Esophagus muscularis mucosa (tissue), 4 donors: ENCODE measurements at regions not wholly inside any gene's neighbourhood (a gene's known extent, or its start where the extent isn't known, plus 50 kb on each side); places are given as distances from the start of the nearest gene placed in this dataset.

Experiments
- DNase-seq: peaks from one replicate; pipeline ENCODE4 v3.0.0-alpha.2; 2017; ENCODE audit errors: extremely low spot score
- H3K27ac ChIP-seq, 4 donors: fragments of 200-600 bp; sonication (generic); replicated peaks in 1 of 4; 1 replicate in 3 of 4; 2 replicates in 1 of 4; pipeline ENCODE4 v1.5.1; 2016 to 2019; ENCODE audit warnings: mild to moderate bottlenecking in 1 of 4
- H3K27me3 ChIP-seq, 4 donors: fragments of 200-600 bp; sonication (generic); one replicate each; pipeline versions ENCODE4 v1.5.1 to v1.6.0; 2016 to 2019
- H3K36me3 ChIP-seq, 4 donors: fragments of 200-600 bp; sonication (generic); one replicate each; pipeline ENCODE4 v1.5.1; 2016 to 2019
- H3K4me1 ChIP-seq, 4 donors: fragments of 200-600 bp; sonication (generic); one replicate each; pipeline ENCODE4 v1.5.1; 2016 to 2019
- H3K4me3 ChIP-seq, 4 donors: fragments of 200-600 bp; sonication (generic); 1 replicate in 2 of 4; 2 replicates in 2 of 4; pipeline ENCODE4 v1.5.1; 2016 to 2019; ENCODE audit warnings: mild to moderate bottlenecking in 4 of 4, moderate library complexity in 1 of 4
- H3K9me3 ChIP-seq, 4 donors: fragments of 200-600 bp; sonication (generic); 1 replicate in 3 of 4; 2 replicates in 1 of 4; pipeline ENCODE4 v1.5.1; 2016 to 2019
- EP300 ChIP-seq: sonication (generic); formaldehyde crosslinking; IDR thresholded peaks from one replicate; pipeline ENCODE4 v1.6.1; 2017; ENCODE audit warnings: antibody characterized with exemption
- POLR2A ChIP-seq: fragments of 450-650 bp; IDR thresholded peaks from one replicate; pipeline ENCODE4 v1.6.1; 2017; ENCODE audit warnings: antibody characterized with exemption, moderate library complexity, mild to moderate bottlenecking, low read depth
- POLR2AphosphoS5 ChIP-seq, 2 donors: sonication (generic); formaldehyde crosslinking; IDR thresholded peaks; one replicate each; pipeline ENCODE4 v1.6.1; 2017; ENCODE audit warnings: antibody characterized with exemption in 2 of 2
- WGBS: methylation state at CpG from one replicate; pipeline ENCODE4 v1.1.5; 2018; 5-methylcytosine and 5-hydroxymethylcytosine counted together
- intact Hi-C: fragments of 100-400 bp; cut with DNase I; formaldehyde crosslinking; loops from one replicate; pipeline ENCODE4 v1.15.1; 2023
- TF ChIP-seq, protein P1 (sequence below), 3 experiments: fragments of 200-600 bp in 2 of 3; fragments of 450-650 bp in 1 of 3; sonication (generic) in 2 of 3; IDR thresholded peaks; one replicate each; pipeline ENCODE4 v1.5.1; 2017 to 2019; ENCODE audit warnings: antibody characterized with exemption in 3 of 3, mild to moderate bottlenecking in 2 of 3, moderate library complexity in 1 of 3

DNA sequence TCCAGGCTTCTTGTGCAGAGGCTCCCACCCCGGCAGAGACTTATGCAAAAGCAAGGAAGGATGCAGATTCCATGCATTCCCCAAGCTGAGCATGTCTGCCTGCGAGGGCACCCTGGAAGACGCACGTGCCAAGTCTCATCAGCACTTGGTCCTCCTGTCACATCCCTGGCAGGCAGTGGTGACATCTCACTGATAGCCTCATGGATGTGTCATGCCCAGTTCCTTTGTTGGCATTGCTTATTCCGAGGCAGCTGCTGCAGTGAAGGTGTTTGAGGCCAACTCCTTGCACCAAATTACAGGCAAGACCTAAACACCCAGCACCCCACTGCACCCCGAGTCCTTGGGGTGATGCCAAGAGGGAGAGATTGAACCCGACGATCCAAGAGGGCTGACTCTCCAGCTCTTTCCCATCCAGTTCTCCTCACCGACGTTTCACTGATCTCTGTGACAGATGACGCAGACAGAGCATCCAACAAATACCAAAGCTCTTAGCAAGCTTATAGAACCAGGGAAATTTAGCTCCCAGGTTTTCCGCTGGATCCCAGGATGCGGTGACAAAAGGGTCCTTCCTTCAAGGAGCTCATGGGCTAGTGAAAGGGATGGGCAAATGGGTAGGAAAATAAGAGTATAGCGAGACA lies 611.1 kb downstream of the AJAP1 start:
- DNase-seq = no peak
- peaks cover 0 to 9% (median 4%) of the 10 kb centered on the region in 4 donors for H3K9me3 ChIP-seq
- no peak overlapping the region for H3K27ac ChIP-seq
- 70% methylated on average over 12 of the region's 14 CpGs for WGBS
- no peak overlapping the region for H3K4me3 ChIP-seq
- H3K27me3 ChIP-seq = peaks cover 0 to 60% (median 0%) of the 10 kb centered on the region in 4 donors
- no peaks in the 10 kb centered on the region for H3K36me3 ChIP-seq
- TF ChIP-seq POLR2A (no peak), EP300 (no peak), POLR2AphosphoS5 (IDR thresholded peaks at IDR 0.05) (no peak)
- TF ChIP-seq, protein P1, sequence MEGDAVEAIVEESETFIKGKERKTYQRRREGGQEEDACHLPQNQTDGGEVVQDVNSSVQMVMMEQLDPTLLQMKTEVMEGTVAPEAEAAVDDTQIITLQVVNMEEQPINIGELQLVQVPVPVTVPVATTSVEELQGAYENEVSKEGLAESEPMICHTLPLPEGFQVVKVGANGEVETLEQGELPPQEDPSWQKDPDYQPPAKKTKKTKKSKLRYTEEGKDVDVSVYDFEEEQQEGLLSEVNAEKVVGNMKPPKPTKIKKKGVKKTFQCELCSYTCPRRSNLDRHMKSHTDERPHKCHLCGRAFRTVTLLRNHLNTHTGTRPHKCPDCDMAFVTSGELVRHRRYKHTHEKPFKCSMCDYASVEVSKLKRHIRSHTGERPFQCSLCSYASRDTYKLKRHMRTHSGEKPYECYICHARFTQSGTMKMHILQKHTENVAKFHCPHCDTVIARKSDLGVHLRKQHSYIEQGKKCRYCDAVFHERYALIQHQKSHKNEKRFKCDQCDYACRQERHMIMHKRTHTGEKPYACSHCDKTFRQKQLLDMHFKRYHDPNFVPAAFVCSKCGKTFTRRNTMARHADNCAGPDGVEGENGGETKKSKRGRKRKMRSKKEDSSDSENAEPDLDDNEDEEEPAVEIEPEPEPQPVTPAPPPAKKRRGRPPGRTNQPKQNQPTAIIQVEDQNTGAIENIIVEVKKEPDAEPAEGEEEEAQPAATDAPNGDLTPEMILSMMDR (IDR thresholded peaks at IDR 0.05) = no peak
- H3K4me1 ChIP-seq = no peaks in the 10 kb centered on the region
- intact Hi-C loops = no loop called here

DNA sequence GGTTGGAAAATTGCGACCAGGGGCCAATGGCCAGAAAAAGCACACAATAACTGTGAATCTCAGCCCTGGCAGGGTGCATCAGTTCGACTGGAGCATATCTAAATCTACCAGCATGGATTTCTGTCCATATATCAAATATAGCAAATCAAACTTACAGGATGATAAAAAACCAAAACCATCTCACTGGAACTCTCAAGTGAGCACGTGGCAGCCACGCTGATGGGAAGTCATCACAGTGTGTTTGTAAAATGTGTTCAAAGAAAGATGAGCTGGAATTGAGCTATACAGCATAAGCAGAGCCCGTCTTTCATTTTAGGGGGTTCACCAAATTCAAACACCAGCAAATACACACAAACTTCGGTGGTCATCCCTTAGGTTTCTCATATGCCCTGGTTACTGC lies 610.1 kb downstream of the AJAP1 start:
- WGBS = 80% methylated on average over 6 of the region's 6 CpGs
- no peak for TF ChIP-seq EP300
- TF ChIP-seq, protein P1 (IDR thresholded peaks at IDR 0.05) = no peak
- no peak for TF ChIP-seq POLR2AphosphoS5 (IDR thresholded peaks at IDR 0.05)
- no peak for TF ChIP-seq POLR2A
- DNase-seq = no peak

DNA sequence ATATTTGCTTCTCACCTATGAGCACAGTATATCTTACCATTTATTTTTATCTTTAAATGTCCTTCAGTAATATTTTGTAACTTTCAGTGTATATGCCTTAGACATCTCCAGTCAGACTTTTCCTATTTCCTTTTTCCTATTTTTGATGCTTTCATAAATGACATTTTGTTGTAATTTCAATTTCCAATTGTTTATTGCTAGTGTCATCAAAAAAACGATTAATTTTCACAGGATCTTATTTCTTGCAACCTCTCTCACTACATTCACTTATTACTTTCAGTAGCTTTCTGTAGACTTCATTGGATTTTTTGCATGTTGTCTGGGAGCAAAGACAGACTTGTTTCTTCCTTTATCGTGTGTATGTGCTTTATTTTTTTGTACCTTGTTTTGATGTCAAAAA lies 602.4 kb downstream of the AJAP1 start:
- no peak for DNase-seq
- Histone ChIP-seq H3K9me3 (peaks cover 0 to 23% (median 19%) of the 10 kb centered on the region in 4 donors), H3K4me1 (no peaks in the 10 kb centered on the region), H3K27me3 (peaks cover 0 to 26% (median 0%) of the 10 kb centered on the region in 4 donors), H3K36me3 (no peaks in the 10 kb centered on the region), H3K4me3 (no peak overlapping the region), H3K27ac (no peak overlapping the region)
- intact Hi-C loops = no loop called here
- 51% methylated on average over 2 of the region's 2 CpGs for WGBS
- TF ChIP-seq, protein P1 (IDR thresholded peaks at IDR 0.05) = no peak
- TF ChIP-seq POLR2A (no peak), POLR2AphosphoS5 (IDR thresholded peaks at IDR 0.05) (no peak), EP300 (no peak)

More for the DNA sequence above, 610.1 kb downstream of the AJAP1 start:
- intact Hi-C loops = no loop called here
- Histone ChIP-seq H3K36me3 (no peaks in the 10 kb centered on the region), H3K27me3 (peaks cover 0 to 60% (median 0%) of the 10 kb centered on the region in 4 donors), H3K27ac (no peak overlapping the region), H3K4me3 (no peak overlapping the region), H3K4me1 (no peaks in the 10 kb centered on the region), H3K9me3 (peaks cover 0 to 17% (median 11%) of the 10 kb centered on the region in 4 donors)

DNA sequence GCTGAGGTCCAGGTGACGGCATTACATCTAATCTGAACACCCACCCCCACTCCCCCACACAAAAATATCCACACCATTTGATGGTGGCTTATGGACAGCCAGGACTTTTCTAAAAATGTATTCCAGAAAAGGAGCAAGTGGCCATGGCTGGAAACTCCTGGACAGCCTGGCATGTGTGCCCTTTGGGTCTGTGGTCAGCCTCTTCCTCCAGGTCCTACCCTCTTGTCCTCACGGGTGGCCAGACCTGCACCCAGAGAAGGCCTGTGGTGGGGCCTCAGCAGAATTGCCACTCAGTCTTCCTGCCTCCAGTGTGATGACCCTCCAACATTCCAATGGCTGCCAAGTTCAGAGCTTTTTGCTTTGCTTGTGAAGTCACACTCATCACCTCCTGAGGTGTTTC lies 600.6 kb downstream of the AJAP1 start:
- no peak for DNase-seq
- intact Hi-C loops = no loop called here
- Histone ChIP-seq H3K4me3 (no peak overlapping the region), H3K4me1 (no peaks in the 10 kb centered on the region), H3K27ac (no peak overlapping the region), H3K9me3 (peaks cover 0 to 23% (median 15%) of the 10 kb centered on the region in 4 donors), H3K36me3 (no peaks in the 10 kb centered on the region), H3K27me3 (peaks cover 0 to 22% (median 0%) of the 10 kb centered on the region in 4 donors)
- 100% methylated on average over 2 of the region's 2 CpGs for WGBS
- TF ChIP-seq POLR2A (no peak), POLR2AphosphoS5 (IDR thresholded peaks at IDR 0.05) (no peak), EP300 (no peak)
- TF ChIP-seq, protein P1 (IDR thresholded peaks at IDR 0.05) = no peak
